ENCODE measurements at regions not wholly inside any gene's neighbourhood (a gene's known extent, or its start where the extent isn't known, plus 50 kb on each side); places are given as distances from the start of the nearest gene placed in this dataset.

DNA sequence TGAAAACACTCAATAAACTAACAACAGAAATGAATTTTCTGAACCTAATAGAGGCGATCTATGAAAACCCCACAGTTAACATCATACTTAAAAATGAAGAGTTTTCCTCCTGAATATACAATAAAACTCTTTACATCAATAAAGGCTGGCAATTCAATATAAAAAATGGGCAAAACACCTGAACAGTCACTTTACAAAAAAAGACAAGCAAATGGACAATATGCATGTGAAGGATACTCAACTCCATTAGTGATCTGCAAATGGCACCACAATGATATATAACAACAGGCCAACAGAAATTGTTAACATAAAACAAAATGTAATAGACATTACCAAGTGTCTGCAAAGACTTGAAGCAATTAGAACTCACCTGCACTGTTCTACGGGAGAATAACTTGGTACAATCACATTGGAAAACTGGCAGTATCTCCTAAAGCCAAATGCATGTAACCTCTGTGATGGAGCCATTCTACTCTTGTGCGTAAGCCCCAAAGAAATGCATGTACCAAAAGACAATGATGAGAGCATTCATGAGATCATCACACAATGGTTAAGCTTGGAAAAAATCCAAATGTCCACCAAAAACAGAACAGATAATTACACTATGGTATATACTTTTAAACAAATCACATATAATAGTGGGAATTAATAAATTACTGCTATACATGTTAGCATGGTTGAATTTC lies 433.4 kb upstream of the MAF start:
- no peak for DNase-seq

DNA sequence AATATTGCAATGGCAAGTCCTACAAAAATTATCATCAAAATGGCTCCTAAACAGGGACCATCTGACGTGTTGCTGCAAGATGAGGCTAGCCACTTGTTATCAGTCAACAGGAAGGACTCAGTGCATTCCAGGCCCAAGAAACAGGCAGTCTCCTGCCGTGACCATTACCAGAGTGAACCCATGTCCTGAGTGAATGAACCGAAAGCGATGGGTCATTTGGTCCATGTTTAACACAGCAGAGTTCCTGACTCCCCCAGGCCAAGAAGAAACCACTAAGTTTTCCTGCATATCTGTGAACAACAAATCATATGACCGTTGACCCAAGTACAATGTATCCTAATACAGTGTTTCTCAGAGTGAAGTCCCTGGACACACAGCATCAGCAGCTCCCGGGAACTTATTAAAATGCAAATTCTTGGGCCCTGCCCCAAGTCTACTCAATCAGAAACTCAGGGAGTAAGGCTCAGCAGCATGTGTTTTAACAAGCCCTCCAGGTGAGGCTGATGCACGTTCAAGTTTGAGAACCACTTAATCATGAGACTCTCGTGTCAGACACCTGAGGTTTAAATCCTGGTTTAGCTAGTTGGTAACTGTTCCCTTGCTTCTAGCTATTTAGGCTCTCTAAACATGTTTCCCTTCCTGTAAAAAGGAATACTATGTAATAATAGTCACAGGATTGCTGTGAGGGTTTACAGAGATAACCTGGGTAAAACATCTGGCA lies 429.4 kb upstream of the MAF start:
- DNase-seq: no peak

DNA sequence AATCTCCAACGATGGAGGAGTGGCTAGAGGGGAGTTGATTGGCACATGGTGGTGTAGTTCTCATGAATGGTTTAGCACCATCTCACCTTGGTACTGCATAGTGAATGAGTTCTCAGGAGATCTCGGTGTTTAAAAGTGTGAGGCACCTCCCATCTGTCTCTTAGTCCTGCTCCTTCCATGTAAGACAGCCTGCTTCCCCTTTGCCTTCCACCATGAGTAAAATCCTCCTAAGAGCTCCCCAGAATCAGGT lies 428.8 kb upstream of the MAF start:
- DNase-seq: no peak

DNA sequence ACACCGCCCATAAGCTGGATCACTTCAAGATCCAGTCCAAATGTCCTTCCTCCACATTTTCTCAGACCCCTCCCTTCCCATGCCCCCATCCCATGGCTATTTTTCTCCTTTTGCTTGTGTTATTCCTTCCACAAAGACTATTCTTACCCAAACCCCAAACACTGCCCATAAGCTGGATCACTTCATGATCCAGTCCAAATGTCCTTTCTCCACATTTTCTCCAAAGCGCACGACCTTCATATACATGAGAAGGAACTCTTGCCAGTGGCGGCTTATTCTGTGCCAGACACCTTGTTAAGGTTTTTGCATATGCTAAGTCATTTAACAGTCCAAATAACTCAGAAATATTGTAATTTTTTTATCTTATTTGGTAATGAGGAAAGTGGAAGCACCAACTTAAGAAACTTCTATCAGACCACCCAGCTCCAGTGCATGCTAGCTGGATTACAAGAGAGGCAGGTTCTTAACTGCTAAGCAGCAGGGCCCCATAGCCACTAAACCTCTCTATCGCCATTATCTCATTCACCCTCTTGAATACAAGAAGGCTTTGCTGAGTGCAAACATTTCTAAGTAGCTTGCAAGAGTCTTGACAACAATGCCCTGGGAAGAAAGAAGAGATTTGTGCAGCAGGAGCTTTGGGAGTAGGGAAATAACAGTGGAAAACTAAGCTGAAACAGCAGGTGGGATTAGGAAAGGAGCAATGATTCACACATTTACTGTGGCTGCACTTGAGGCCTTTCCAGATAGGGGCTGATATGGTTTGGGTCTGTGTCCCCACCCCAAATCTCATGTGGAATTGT lies 428.2 kb upstream of the MAF start:
- DNase-seq: no peak

DNA sequence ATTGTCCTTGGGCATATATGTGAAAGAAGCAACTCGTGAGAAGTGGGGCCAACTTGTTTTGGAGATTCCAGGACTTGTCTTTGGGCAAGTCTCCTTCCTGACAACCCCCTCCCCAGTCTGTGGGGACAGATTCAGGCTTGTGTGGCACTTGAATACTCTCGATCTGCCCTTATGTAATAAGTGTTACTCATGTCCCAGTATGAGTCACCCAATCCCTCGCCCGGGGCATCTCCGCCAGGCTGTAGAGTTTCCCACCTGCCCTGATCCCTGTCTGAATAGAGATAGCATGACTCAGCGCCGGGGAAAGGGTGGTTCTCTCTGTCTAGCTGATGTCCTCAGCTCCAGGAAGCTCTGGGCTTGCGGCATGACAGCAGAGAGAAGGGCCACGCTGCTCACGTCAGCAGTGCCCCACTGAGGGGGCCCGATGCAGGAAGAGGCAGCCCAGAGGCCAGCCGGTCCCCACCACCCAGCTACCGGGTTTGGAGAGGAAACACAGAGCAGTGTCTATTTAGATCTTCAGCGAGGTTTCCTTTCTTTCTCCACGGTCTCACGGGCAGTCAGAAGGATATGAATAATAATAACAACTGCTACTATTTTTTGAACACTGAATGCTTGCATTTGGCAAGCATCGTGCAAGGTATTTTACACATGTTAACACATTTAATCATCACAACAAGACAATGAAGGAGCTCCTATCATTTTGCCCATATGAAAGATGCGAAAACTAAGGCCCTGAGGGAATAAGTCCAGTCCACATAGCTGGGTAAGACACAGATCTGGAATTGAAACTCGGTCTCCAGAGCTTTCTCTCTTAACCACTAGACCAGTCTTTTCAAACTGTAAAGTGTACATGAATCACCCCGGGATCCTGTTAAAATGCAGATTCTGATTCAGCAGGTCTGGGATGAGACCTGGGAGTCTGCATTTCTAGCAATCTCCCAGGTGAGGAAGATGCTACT lies 426.7 kb upstream of the MAF start:
- peak; percentile 43 for DNase-seq

DNA sequence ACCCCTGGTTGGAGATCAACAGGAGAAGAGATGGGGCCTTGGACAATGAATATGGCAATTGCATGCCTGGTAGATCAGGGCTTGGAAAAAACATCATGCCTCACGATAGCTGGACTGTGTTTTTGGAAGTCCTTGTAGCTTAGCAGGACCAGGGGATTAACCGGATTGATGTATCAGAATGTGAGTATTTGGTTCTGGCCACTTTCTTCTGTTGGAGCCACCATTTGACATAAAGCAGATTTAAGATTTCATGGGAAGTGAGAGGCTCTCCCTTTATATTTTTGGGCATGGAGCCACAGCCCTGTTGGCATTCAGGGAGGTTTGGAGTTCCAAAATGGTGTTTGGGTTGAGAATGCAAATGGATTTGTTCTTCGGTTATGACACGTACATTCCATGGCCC lies 424.7 kb upstream of the MAF start:
- DNase-seq: no peak

DNA sequence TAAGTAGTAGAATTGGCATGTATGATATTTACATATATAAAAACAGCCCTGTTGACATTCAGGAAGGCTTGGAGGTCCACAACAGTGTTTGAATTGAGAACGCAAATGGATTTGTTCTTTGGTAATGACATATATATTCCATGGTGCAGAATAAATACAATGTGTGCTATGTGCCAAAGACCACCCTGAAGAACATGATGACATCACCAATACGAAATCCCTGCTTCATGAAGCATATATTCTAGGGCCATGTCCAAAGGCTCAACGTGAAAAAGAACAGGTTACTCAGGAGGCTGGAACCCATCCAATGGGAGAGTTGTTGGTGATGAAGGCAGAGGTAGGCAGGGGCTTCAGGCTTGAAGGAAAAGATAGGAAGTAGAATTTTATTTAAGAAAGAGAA lies 423.9 kb upstream of the MAF start:
- no peak for DNase-seq

DNA sequence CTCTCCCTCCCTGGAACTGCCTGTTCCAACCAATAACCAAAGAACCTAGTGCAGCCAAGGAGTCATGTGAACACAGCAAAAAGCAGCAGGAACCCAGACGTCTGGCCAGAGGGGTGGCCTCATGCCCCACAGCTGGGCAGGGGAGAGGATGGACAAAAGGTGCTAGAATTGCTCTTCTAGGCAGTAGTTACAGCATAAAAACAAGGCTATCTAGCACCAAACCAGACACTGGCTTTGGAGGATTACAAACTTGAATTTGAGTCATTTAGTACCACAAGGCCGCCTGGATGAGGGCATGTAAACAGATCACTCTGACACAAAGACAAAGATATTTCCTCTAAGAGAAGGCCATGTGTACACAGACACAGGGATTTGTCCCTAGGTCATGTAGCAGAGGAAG lies 423.3 kb upstream of the MAF start:
- DNase-seq: no peak

DNA sequence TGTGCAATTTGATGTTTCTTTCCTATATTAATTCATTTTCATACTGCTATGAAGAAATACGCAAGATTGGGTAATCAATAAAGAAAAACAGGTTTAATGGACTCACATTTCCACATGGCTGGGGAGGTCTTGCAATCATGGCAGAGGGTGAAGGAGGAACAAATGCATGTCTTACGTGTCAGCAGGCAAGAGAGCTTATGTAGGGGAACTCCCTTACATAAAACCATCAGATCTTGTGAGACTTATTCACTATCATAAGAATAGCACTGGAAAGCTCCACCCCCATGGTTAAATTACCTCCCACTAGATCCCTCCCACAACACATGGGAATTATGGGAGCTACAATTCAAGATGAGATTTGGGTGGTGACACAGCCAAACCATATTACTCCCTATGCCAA lies 418.9 kb upstream of the MAF start:
- no peak for DNase-seq

DNA sequence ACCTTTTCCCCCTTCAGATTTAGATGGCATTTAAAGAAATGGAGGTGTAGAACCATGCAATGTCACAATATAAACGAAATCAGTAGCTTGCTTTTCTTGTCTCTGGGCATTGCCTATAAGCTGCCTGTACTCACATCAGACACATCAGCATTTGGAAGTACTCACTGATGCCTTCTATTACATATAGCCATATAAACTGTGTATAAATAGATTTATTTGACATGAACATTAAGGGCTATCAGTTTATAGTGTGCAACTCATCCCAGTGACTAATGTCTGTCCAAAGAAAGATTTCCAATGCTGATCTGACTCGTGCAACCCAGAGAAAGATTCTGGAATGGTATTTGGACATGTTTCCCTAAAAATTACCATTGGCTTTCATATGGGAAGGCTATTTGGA lies 417.9 kb upstream of the MAF start:
- DNase-seq: no peak

DNA sequence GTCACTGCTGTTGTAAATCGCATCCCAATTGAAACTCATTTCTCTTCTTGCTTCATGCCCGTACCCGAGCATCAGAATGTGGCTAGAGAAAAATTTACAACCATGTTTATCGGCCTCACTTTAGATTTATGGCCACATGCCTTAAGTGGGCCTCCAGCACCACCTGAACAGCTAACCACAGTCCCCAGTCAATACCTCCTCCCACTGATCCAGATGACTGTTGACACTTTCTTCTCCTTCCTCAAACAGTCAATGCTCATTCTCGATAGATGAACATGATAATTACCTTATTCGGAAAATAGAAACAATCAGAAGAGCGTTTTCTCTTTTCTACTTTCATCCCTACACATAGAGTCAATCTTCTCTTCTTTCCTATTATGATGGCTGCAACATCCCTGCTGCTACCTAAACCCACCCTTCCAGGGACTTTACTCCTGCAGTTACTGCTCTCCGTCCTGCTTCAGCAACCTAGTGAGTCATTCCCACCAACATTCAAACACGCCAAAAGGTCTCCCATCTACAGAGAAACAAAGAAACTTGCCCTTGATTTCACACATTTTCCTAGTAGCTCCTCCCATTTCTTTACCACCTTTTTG lies 416.3 kb upstream of the MAF start:
- no peak for DNase-seq

DNA sequence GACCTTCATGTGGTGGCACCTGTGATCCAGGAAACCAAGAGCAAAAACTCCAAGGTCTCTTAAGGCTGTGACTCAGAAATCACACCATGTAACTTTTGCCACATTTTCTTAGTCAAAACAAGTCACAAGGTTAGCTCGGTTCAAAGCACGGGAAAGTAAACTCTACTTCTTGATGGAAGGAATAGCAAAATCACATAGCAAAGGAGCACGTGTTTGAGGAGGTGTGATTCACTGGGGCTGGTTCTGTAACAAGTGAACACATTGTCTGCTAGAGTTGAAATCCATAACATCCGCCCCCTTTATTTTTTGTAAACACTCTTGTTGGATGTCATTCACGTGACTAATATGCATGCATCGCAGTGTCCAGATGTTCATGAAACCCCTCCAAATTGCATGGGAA lies 415.0 kb upstream of the MAF start:
- no peak for DNase-seq

DNA sequence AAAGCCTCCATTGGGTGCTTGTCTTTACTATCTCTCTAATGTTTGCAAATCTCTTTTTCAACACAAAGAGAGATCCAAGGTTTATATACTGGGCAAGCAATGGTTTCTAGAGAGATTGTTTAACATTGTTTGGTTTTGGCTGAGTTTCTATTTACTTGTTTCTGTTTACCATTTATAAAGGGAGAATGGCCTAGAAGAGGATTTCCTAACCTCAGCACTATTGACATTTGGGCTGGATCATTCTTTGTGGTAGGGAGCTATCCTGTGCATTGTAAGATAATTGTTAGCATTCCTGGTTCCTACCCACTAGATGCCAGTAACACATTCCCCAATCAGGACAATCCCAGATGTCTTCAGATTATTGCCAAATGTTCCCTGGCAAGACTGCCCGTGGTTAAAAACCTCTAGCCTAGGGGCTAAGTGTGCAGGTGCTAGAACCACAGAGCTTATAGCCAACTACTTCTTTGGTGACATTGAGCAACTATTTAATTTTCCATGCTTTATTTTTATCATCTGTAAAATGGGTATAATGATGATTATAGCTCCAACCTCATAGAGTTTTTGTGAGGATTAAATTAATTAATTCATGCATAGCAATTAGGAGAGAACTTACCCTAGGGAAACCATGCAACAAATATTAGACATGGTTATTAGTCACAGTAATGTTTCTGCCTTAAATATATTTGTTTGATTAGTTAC lies 413.9 kb upstream of the MAF start:
- no peak for DNase-seq

DNA sequence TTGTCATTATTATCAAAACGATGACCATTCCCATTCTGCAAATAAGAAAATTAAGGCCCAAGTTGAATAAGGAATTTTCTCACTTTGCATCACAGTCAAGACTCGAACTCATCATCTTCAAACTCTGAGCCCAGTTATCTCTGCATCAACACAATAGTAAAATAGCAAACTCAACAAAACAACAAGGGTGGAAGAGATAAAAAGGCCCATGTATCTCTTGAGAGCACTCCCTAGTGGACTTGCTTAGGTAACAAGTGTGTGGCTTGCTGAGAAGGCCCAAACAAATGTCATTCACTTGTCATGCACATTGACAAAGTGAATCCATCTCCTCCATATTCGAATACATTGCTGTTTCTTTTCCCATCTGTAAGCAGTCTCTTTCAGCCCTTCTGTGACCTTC lies 412.0 kb upstream of the MAF start:
- DNase-seq: no peak

DNA sequence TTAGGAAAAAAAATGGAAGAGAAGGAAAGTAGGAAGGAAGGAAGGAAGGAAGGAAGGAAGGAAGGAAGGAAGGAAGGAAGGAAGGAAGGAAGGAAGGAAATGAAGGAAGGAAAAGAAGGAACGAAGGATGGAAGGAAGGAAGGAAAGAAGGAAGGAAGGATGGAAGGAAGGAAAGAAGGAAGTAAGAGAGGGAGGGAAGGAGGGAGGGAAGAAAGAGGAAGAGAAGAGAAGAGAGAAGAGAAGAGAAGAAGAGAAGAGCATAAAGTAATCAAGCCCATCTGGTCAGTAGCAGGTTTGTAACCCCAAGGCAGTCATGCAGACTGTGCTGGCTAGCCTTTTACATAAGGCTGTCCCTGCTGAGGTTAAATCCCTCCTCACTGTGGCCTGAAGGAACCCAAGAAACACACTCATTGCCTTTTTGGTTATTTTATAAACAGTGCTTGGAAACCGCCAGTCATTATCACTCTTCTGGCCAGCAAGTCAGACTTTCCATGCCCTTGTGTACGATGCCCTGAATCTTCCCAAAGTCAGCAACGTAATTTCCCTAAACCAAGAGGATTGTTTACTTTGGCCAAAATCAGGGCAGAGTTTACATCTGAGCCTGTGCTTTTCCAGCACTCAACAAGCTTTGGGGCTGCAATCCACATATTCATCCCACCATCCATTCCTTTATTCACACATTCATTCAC lies 409.6 kb upstream of the MAF start:
- DNase-seq: no peak

DNA sequence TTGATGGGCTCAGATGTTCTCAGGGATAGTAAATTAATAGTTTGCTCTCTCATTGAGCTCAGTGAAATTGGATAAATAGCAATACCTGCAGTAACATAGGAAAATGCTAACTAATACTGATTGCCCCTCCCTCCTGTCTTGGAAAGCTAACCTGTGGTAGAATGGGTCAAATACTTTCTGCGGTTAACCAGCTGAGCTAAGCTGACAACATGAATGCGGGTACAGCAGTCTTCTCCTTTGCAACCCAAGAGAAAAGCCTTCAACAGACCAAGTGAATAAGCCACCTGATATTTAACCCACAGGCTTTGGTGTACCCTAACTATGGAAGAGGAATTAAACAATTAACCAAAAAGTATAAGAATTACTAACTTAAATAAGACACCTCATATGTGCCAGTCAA lies 408.3 kb upstream of the MAF start:
- no peak for DNase-seq

DNA sequence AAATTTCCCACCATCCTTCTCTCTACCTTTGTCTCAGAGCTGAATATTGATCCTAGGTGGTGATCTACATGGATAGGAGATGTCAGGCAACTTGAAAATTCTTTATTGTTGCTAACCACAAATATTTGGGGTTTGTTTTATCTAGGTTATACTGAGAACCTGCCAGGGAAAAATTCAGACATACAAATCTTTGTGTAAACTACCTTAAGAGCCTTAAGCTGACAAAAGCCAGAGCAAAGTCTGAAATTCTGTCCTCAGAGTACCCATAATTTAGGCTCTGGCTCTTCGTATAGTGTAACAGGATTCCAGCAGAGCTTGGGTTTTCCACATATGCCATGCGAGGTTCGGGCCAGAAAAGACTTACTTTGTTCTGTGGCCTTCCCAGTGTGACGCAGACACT lies 406.7 kb upstream of the MAF start:
- DNase-seq: no peak

DNA sequence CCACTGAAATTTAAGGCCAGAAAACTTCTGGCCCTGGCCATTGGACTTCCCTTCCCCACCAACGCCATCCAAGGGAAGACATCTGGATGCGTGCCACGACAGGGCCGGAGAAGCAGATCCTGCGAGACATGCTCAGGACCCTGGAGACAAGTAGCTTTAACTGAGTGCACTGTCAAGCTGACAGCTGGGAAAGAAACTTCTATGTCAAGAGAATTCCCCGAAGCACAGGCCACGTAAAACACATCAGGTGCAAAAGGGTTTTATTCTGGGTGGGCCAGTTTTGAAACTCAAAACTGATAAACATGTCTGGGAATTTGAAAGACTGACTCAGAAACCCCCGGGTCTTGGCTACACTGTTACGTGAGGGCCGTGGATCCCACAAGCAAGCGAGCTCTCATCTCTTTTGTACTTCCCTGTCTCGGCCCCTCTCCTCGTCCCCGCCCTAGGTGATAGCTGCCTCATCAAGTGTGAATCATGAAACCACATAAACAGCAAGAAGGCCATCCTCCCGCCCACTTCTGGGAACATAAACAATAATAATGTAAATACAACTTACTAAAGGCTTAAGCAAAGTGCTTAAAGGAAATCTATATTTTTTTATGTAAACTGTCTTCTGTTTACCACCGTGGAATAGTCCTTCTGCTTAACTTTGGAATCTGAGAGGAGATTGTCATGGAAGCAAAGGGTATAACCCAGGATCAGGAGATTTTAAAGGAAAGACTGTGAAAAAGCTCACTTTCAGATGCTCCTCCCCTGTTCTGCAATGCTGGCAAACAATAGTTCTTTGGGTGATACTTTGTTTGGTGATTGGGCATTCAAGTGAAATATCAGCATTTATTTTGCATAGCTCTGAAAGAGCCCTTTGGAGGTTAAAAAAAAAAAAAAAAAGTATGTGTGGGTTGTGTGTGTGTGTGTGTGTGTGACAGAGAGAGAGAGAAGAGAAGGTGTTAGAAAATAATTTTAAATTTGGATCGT lies 406.0 kb upstream of the MAF start:
- no peak for DNase-seq

DNA sequence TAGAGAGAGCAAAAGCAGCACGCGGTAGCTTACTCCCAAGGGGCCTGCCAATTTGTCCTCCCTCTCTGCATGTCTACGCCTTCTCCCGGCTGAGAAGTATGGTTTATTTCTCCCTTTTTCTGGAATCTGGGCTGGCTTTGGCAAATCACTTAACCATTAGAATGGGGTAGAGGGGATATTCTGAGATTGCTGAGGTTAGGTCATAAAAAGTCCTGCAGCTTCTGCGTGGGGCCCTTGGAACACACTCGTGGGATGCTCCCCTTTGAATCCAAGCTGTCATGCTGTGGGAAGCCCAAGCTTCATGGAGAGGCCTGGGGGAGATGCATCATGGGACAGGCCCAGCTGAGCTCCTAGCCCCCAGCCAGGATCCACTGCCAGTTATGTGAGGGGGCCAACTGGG lies 403.6 kb upstream of the MAF start:
- no peak for DNase-seq

DNA sequence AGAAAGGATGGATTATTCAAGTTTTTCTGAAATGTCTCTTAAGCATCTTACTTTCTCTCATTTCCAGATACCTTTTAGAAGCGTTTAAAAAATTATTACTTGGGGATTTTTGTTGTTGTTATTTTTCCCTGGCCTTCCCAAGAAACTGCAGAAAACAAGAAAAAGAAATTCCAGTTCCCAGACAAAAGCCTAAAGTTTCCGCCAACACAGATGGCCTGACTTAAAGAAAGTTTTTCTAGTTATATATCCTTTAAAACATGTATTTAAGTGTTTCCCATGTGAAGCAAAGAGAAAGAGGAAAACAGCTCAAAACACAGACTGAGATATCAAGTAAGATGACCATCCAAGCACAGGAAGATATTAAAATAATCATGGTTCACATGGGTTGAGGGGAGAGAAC lies 401.7 kb upstream of the MAF start:
- DNase-seq: no peak

Data from CD4-positive, alpha-beta T cell treated with Interleukin-10 for 1 hour (primary cell).